HG03095 (cell line): ENCODE measurements at regions not wholly inside any gene's neighbourhood (a gene's known extent, or its start where the extent isn't known, plus 50 kb on each side); places are given as distances from the start of the nearest gene placed in this dataset.

ENCODE experiments used
- ATAC-seq: cut with Tn5 transposase; IDR thresholded peaks from one replicate; pipeline ENCODE4 v1.9.1; 2021; ENCODE audit warnings: moderate library complexity; ENCODE audit not compliant: unreplicated experiment

- ATAC-seq = no peak
Measured at GRCh38 chr15:98410328-98410727, 238.0 kb upstream of the IGF1R start.

GRCh38 chr15:98412852-98413251, 235.5 kb upstream of the IGF1R start:
- no peak for ATAC-seq

GRCh38 chr15:98413933-98414546, 234.3 kb upstream of the IGF1R start:
- ATAC-seq = no peak

- ATAC-seq = no peak
Measured at GRCh38 chr15:98416222-98416855, 232.0 kb upstream of the IGF1R start.

DNA sequence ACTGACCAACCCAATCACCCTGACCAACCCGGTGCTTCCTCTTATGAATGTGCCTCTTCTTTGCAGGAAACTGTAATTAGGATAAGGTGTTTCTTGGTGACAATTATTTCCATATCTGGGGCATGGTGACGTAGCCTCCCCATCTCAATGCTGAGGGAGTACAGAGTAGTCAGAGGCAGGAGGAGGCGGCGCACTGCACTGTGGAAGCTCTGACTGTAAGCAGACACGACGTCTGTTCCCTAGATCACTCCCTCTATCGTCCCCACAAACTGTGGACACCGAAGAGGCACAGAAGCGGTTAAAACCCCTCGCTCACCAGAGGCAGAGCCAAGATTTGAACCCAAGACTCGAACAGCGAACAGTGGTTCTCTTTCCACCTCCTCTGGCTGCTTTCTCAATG, 231.0 kb upstream of the IGF1R start:
- no peak for ATAC-seq

- no peak for ATAC-seq
Measured at GRCh38 chr15:98418122-98418521, 230.2 kb upstream of the IGF1R start.

GRCh38 chr15:98419173-98419780, 229.1 kb upstream of the IGF1R start:
- no peak for ATAC-seq

DNA sequence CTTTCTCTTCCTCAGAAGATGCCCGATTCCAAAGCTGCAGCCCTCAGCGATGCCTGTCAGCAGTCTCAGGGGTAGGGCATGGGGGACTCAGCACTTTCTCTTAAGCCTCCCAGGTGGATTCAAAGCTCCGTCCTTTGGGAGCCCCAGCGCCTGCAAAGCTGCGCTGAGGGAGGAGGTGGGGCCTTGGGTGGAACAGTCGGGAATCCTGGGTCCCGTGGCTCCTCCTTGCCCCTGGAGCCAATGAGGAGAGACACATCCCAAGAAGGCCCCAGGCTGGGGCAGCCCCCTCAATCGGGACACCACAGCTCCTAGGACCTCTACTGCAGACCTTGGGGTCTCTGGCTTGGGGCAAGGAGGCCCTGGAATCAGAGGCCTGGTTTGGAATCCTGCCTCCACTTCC, 227.5 kb upstream of the IGF1R start:
- no peak for ATAC-seq

DNA sequence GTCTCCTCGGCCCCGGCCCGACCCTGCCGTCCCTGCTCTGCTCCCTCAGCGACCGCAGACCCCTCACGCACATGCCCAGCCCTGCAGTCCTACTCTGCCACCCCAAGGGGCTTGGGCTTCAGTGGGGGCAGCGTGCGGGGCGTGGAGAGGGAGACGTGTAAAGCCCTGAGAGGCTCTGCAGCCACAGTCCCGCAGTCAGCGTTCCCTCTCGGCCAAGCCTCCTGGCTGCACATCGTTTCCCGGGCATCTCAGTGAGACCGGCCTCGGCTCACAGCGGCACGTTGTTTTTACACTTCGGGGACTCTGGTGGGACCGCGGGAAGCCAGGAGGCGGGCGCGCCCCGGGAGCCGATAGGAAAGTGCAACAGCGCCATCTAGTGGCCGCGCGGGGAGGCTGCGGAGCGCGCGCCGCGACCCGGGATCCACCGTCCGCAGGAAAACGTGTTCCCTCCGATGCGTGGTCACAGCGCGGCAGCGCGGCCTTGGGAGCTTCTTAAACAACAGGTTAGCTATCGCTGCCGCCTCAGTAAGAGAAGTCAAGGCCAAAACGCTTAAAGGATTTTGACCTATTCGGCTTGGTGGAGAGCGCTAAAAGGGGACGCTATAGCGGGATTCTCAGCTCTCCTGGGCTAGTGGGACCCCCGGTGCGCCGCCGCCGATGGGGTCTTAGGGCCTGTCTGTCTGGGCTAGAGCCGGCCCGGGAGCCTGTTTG, 226.8 kb upstream of the IGF1R start:
- ATAC-seq = peak; percentile 67

DNA sequence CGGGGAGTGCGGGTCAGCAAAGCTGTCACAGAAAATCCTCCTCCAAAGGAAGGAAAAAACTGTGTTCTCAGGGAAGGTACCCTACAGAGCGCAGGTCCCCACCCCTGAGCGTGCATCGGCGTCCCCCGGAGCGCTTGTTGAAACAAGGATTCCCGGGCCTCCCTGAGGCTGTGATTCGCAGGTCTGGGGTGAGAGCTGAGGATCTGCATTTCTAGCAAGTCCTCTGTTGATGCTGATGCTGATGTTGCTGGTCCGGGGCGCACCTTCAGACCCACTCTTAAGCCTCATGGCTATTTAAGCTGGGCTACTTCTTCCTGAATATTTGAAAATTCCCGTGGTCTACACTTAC, 226.2 kb upstream of the IGF1R start:
- ATAC-seq = no peak

DNA sequence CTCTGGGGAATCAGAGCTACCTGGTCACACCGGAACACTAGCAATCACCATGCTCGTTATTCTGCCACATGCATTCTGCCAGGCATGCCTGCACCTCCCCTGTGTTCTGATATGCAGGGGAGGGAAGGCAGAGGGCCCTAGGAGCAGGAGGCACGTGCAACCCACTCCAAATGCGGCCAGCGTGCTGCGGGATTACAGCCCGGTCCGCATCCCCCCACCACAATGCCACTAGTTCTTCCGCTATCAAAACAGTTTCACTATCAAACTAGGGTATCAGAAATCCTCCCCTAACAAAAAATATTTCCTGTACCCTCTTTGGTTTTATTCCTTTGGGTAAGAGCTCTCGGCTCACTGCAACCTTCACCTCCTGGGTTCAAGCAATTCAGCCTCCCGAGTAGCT, 223.2 kb upstream of the IGF1R start:
- no peak for ATAC-seq

- no peak for ATAC-seq
Measured at GRCh38 chr15:98427321-98427720, 221.0 kb upstream of the IGF1R start.

GRCh38 chr15:98428253-98428989, 219.9 kb upstream of the IGF1R start:
- peak; percentile 95 for ATAC-seq

DNA sequence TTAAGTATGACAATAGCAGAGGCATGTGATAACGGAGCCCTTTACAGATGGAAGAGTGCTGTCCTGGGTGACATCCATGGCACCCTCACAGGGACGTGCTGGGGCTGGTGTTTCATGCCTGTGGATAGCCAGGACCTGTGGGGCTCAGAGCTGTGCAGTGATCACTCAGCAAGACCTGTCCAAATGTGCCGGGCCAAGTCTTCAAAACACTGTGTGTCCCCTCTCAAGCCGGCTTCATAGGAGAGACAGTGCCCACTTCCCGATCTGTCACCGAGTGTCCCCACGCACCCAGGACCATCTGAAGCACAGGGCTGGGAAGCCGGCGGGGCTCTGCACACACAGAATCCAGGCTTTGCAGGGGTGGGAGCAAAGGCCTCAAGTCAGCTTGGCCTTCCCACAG, 217.2 kb upstream of the IGF1R start:
- ATAC-seq = no peak

DNA sequence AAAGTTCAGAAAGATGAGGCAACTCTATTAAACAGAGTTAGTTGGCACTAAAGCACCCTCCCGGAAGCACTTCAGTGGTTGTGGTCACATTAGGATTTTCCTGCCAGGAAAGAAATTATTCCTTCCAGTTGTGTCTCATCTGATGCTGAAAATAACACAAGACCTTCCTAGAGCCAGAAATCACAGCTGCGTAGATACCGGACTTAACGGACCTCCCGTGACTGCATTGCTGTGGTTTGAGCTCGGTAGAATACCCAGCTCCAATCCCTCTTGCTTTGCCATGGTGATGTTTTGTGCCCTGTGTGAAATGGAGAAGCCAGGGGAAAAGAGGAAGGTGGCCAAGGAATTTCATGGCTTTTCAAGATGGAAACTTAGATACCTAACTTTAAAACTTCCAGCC, 215.0 kb upstream of the IGF1R start:
- ATAC-seq = no peak

- ATAC-seq = no peak
Measured at GRCh38 chr15:98433856-98434255, 214.5 kb upstream of the IGF1R start.

DNA sequence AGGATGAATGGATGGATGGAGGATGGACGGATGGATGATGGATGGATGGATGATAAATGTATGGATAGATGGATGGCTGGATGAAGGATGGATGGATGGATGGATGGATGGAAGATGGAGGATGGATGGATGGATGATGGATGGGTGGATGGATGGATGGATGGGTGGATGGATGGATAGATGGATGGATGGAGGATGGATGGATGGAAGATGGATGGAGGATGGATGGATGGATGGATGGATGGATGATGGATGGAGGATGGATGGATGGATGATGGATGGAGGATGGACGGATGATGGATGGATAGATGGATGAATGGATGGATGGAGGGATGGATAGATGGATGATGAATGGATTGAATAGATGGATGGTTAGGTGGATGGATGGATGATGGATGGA, 210.6 kb upstream of the IGF1R start:
- no peak for ATAC-seq

- ATAC-seq = no peak
Measured at GRCh38 chr15:98438326-98438725, 210.0 kb upstream of the IGF1R start.

- ATAC-seq = no peak
Measured at GRCh38 chr15:98438907-98439306, 209.4 kb upstream of the IGF1R start.

- no peak for ATAC-seq
Measured at GRCh38 chr15:98439523-98439942, 208.8 kb upstream of the IGF1R start.

DNA sequence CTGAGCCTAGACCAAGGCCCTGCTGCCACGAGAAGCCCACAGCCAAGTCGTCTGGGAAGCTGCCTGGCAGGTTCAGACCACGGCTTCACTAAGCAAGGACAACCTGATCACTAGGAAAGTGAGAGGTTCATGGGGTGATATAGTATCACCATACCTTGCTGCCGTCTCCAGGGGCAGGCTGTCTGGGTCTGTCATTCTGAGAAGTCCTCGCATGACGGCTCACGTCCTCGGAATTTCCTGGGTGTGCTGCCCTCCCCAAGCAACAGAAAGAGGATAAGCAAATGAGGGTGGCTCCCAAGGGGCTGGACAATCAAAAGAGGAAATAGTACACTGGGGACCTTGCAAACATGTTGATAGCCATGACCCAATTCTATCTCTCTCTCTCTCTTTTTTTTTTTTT, 207.4 kb upstream of the IGF1R start:
- no peak for ATAC-seq
